ENCODE measurements at regions not wholly inside any gene's neighbourhood (a gene's known extent, or its start where the extent isn't known, plus 50 kb on each side); places are given as distances from the start of the nearest gene placed in this dataset.

GRCh38 chr10:28049286-28049685 lies 50.4 kb upstream of the ODAD2 start:
- Histone ChIP-seq H3K27ac (ENCODE audit: low read depth in 2 of 2, low read length in 2 of 2) (no peak overlapping the region), H3K4me3 (ENCODE audit: low read length in 3 of 3) (no peak overlapping the region), H3K9ac (ENCODE audit: low read length in 3 of 3) (no peak overlapping the region), H3K27me3 (ENCODE audit: control insufficient read depth, insufficient read depth, low read length) (no peaks in the 10 kb centered on the region), H3K4me1 (ENCODE audit: control insufficient read depth in 2 of 3, insufficient read depth in 2 of 3, low read depth in 1 of 3, low read length in 3 of 3) (no peaks in the 10 kb centered on the region), H3K36me3 (ENCODE audit: control insufficient read depth in 2 of 3, insufficient read depth in 3 of 3, low read length in 3 of 3) (no peaks in the 10 kb centered on the region), H3K9me3 (ENCODE audit: control insufficient read depth in 2 of 3, insufficient read depth in 1 of 3, low read length in 3 of 3) (no peaks in the 10 kb centered on the region)
- DNase-seq (no peak), FAIRE-seq (no peak)
- intact Hi-C loops (cut with DNase I), result no loop called here
- no peak for TF ChIP-seq CTCF (IDR thresholded peaks at IDR 0.05; ENCODE audit: borderline replicate concordance, extremely low read depth, insufficient read depth)
